ENCODE measurements at regions not wholly inside any gene's neighbourhood (a gene's known extent, or its start where the extent isn't known, plus 50 kb on each side); places are given as distances from the start of the nearest gene placed in this dataset.
"Not testable (repeated sequence)": the region's sequence is repeated elsewhere in the genome, so short reads cannot be mapped to it uniquely, and the experiment has no call there.

DNA sequence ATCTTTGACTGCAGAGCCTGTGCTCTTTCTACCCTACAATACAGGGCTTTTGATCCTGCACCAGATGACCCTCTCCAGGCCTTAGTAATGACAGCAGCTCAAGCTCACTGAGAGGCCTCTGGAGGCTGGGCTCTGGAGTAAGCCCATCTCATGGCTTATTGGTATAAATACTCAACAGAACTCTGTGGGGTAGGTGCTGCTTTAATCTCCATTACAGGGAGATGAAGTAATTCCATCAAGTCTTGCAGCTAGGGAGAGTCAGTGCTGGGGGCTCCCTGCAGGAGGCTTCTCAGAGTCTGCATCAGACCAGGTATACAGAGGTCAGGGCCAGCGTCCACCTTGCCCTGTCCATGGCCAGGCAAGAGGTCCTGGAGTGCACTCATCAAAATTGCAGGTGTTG lies 89.2 kb upstream of the SLC6A11 start:
- no peak for DNase-seq (ENCODE audit: low read depth in 4 of 4, low spot score in 1 of 4)

DNA sequence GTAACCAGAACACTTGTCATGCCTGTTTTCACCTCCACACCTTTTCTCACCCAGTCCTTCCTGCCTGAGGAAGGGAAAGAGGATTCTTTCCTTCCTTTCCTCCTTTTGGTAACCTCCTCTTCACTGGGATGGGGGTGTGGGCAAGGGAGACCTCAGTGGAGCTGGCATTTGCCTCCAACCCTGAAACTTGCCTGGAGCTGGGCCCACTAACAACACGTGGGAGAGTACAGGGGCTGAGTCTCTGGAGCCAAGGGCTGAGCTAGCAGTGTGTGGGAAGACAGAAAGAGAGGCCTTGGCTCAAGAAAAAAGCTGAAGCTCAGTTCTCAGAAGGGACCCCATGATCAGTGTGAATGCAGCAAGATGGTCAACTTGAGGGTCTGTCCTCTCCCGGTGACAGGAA lies 86.6 kb upstream of the SLC6A11 start:
- DNase-seq (ENCODE audit: low read depth in 4 of 4, low spot score in 1 of 4): no peak

DNA sequence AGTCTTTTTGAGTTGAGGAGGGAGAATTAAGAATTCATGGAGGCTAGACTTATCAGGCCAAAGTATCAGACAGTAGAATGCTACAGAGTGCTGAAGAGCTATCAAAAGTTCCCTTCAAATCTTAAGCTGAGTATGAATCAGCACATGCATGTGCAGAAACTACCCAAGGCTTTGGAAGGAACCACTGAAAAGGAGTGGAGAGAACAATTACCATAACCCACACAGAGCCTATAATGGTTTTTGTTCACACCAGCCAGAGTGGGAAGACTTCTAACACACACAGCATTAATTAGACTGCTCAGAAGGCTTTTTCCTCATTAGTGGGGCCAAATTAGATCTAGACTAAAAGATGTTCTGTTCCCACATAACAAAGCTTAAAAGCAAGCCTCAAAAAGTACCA lies 83.7 kb upstream of the SLC6A11 start:
- DNase-seq (ENCODE audit: low read depth in 4 of 4, low spot score in 1 of 4): no peak

- no peak for DNase-seq (ENCODE audit: low read depth in 4 of 4, low spot score in 1 of 4)
Measured at GRCh38 chr3:10733297-10733696, 82.7 kb upstream of the SLC6A11 start.

- not testable (repeated sequence) for DNase-seq (ENCODE audit: low read depth in 4 of 4, low spot score in 1 of 4)
Measured at GRCh38 chr3:10736444-10736843, 79.6 kb upstream of the SLC6A11 start.

GRCh38 chr3:10737785-10738184 lies 78.2 kb upstream of the SLC6A11 start:
- DNase-seq (ENCODE audit: low read depth in 4 of 4, low spot score in 1 of 4): no peak

DNA sequence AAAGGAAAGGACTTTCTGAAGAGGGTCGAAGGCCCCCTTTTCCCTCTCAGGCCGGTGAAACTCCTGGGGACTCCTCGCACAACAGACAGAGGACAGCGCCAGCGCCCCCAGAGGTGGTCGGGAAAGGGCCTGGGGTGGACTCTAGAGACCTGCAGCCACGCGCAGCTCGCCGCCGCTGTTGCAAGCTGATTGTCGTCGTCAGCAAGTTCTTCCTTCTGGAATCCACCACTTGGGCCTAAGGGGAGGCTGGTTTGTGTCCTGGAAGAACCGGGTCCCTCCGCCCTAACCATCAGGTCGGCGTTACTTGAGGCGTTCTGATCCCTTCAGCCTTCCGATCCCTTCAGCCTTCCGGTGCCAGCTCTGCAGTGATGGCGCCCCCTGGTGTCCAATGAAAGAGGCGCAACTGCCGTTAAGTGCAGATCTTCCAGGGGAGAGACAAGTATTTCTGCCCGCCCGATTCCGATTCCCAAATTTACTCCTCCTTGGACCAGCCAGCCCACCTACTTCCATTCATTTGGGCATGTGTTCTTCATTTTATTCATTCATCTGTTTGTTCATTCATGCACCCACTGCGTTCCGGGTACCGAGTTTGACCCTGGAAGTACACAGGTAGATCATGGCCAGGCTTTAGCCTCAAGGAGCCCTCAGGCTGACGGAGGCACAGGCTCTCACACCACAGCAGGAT lies 77.2 kb upstream of the SLC6A11 start:
- DNase-seq (ENCODE audit: low read depth in 4 of 4, low spot score in 1 of 4): peak; percentile 49 to 74 (median 64)

- no peak for DNase-seq (ENCODE audit: low read depth in 4 of 4, low spot score in 1 of 4)
Measured at GRCh38 chr3:10740954-10741353, 75.1 kb upstream of the SLC6A11 start.

DNA sequence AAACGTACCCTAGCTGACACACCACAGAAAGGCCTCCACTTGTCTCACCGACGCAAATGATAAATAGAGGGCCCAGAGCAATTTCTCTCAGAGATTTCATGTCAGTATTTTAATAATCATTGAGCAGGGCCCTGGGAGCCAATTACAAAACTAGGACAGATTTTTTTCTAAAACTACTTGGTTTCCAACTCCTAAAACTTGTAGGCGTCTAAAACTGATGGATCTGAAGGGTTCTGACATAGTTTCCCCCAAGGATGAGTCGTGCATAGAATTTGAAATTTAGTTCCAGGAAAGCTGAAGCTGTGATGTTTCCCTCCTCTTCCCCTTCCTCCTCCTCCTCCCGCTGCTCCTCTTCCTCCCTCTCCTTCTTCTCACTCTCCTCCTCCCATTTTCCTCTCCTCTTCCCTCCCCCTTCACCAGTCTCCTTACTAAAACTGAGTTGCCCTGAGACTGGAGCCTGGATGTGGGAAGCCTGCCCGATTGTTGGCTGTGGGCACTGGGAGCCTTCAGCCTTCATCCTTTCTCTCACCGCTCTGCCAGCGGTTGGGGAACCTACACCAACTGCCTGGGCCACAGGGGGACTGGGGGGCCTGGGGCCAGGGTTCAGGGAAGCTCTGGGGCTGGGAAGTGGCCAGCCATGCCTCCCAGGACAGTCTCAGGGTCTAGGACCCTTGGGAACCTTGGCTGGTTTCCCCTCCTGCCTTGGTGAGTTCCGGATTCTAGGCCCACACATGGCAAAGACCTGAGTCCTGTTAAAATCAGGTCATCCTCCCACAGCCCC lies 73.9 kb upstream of the SLC6A11 start:
- no peak for DNase-seq (ENCODE audit: low read depth in 4 of 4, low spot score in 1 of 4)

DNA sequence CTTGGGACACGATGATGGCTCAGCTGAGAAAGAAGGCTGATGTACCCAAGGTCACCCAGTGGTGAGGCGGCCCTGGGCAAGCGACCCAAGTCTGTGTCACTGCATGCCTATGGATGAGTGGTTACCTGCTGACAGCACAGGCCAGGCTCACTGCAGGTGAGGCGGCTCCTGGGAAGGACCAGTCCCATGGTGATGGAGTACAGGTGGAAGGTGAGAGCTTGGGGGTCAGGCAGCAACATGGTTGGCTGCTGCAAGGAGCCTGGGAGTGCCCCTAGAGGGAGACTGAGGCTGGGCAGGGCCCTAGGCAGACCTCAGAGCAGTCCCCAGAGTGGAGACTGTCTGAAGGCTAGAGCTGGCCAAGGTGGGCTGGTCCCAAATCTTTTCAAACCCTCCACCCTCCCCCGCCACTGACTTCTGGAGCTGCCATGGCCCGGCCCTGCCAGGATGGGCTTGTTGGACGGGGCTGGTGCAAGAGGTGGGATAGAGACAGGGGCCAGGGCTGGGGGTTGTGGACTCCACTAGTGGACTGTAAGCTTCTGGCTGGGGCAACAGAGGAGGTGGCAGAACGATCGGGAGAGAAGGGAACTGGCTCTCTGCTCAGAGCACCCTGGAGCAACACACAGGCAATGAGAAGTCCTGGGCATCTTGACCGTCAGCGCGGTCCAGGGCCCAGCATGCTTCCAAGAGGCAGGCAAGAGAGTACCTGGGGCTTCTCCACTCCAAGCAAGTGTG lies 72.5 kb upstream of the SLC6A11 start:
- no peak for DNase-seq (ENCODE audit: low read depth in 4 of 4, low spot score in 1 of 4)

DNA sequence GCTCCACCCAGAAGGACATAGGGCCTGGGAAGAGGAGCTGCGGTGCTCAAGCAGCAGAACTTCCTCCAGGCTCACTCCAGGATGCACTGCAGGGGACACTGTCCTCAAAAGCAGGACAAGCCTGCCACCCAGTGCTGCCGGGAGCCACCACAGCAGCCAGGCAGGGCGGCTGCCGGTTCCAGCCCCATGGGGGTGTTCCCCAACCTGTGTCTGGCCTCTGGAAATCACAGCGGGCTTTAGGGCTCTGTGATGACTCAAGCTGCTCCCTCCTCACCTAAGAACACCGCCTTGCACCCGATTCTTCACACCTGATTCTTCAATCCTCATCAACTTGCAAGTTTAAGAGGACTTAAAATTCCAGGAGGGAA lies 71.9 kb upstream of the SLC6A11 start:
- no peak for DNase-seq (ENCODE audit: low read depth in 4 of 4, low spot score in 1 of 4)

GRCh38 chr3:10745392-10745791 lies 70.6 kb upstream of the SLC6A11 start:
- no peak for DNase-seq (ENCODE audit: low read depth in 4 of 4, low spot score in 1 of 4)

- DNase-seq (ENCODE audit: low read depth in 4 of 4, low spot score in 1 of 4): no peak
Measured at GRCh38 chr3:10746001-10746400, 70.0 kb upstream of the SLC6A11 start.

GRCh38 chr3:10746684-10747083 lies 69.3 kb upstream of the SLC6A11 start:
- no peak for DNase-seq (ENCODE audit: low read depth in 4 of 4, low spot score in 1 of 4)

- DNase-seq (ENCODE audit: low read depth in 4 of 4, low spot score in 1 of 4): no peak
Measured at GRCh38 chr3:10747341-10747740, 68.7 kb upstream of the SLC6A11 start.

DNA sequence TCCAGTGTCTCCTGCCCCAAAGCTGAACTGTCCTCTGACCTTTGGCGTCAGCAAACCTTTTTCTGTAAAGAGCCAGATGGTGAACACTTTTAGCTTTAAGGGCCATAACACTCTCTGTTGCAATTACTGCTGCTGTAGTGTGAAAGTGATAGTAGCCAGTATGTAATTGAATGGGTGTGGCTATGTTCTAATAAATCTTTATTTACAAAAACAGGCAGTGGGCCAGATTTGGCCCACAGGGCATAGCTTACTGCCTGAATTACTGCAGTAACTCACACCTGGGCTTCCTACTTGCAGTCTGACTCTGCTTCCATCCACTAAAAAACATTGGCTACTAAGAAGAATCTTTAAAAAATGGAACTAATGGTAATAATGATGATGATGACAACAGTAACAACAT lies 68.0 kb upstream of the SLC6A11 start:
- no peak for DNase-seq (ENCODE audit: low read depth in 4 of 4, low spot score in 1 of 4)

DNA sequence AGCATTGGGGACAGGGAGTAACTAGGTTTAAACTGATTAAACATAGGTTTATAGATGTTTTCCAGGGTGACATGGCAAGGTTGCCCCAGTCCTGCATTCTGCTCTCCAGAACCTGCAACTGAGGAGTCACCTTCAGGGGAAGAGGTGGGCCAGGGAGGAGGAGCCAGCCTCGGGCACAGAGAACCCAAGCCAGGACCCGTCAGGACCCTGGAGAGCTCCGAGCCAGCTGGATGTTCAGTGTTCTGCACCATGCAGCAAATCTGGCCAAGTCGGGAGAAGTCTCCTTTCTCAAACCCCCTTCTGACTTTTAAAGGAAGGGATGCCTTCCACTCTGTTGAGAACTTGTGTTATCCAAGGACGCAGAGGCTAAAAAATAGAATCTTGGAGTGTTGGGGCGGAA lies 62.1 kb upstream of the SLC6A11 start:
- peak in 1 of 4 experiments; percentile 12 for DNase-seq (ENCODE audit: low read depth in 4 of 4, low spot score in 1 of 4)

- no peak for DNase-seq (ENCODE audit: low read depth in 4 of 4, low spot score in 1 of 4)
Measured at GRCh38 chr3:10756546-10756945, 59.5 kb upstream of the SLC6A11 start.

DNA sequence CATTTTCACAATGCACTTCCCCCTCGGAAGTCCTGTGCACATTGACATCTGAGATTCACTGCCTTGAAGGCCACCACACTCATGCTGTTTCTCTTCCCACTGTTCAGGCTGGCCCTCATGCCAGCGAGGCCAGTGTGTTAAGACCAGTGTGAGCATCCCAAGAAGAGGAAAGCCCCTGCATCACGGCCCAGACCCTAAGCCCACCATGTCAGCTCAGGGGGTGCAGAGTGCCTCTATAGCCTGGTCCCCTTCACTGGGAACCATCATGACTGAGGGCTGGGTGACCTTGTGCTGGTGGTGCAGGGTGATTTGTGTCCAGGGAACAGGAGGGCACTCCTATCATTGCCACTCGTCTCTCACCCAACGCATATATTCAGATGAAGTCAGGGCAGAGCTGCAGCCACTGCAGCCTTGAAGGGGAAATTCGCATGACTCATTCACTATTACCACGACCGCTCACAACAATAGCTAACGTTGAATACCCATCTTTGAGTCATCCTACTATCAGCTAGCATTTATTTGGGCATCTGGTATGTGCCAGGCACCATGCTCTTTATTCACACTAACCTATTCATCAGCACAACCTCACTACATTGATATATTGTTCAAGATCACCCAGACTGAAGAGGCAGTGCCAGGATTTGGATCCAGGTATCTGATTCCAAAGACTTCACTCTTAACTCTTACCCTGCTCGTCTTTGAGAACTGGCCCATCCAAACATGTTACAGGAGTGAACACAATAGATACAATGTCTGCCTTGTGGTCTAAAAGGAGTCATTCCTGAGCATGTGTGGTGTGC lies 58.8 kb upstream of the SLC6A11 start:
- no peak for DNase-seq (ENCODE audit: low read depth in 4 of 4, low spot score in 1 of 4)

DNA sequence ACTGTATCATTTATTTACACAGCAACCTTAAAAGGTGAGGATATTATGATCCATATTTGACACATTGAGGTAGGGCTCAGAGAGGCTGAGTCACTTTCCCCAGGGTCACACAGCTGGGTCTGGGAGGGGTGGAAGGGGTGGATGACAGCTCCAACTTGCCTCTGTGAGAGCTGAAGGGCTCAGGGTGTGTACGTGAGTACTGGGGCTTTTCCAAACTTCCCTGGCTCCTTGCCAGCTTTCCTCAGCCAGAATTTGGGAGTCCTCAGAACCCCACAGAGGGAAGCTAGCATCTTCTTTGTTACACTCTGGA lies 58.3 kb upstream of the SLC6A11 start:
- DNase-seq (ENCODE audit: low read depth in 4 of 4, low spot score in 1 of 4): no peak

DNA sequence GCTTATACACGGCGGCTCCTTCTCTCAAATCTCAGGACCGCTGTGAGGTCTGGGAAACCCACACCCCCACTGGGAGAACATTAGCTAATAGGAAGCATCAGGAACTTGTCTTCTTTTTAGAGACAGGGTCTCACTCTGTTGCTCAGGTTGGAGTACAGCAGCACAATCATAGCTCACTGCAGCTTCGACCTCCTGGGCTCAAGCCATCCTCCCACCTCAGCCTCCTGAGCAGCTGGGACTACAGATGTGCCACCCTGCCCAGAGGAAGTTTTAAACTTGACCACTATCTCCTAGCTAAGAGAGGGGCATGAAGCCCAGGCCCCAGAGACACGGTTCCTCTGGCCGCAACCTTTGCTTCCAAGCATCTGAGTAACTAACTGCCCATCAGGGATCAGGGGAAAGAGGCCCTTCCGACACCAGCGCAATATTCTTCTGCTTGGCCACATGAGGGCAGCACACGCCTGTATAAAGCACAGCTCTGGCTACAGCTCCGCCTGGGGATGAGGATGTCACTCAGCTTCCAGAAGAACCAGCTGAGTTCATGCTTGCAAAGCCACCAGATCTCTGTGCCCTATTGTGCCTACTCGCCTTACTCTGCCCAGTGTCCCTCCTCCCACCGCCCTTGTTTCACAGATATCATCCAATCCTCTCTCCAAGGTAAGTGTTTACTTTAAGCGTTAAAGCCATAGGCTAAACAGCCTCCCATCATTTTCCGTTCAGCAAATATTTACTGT lies 57.6 kb upstream of the SLC6A11 start:
- peak in 3 of 4 experiments; percentile 21 to 23 (median 22) for DNase-seq (ENCODE audit: low read depth in 4 of 4, low spot score in 1 of 4)
